WTC11 (cell line): ENCODE measurements at regions not wholly inside any gene's neighbourhood (a gene's known extent, or its start where the extent isn't known, plus 50 kb on each side); places are given as distances from the start of the nearest gene placed in this dataset.

ENCODE experiments used
- CREB1 ChIP-seq: sonication (generic); formaldehyde crosslinking; IDR thresholded peaks from 2 replicates; pipeline ENCODE4 v1.8.0; 2023; ENCODE audit warnings: mild to moderate bottlenecking, missing genetic modification reagents
- CTCF ChIP-seq: fragments of 200-600 bp; IDR thresholded peaks from 2 replicates; pipeline ENCODE4 v1.8.0; 2022; ENCODE audit warnings: antibody characterized with exemption
- E2F5 ChIP-seq: sonication (generic); formaldehyde crosslinking; IDR thresholded peaks from 2 replicates; pipeline ENCODE4 v1.8.1; 2022; ENCODE audit warnings: mild to moderate bottlenecking, moderate library complexity, missing genetic modification reagents
- ELF4 ChIP-seq: sonication (generic); formaldehyde crosslinking; IDR thresholded peaks from 2 replicates; pipeline ENCODE4 v1.8.1; 2022; ENCODE audit warnings: low read depth, mild to moderate bottlenecking, moderate library complexity, missing genetic modification reagents
- ERG ChIP-seq: fragments of 250-450 bp; sonication (Bioruptor Pico); IDR thresholded peaks from 2 replicates; pipeline ENCODE4 v1.8.0; 2021; ENCODE audit warnings: mild to moderate bottlenecking
- MAX ChIP-seq: sonication (generic); formaldehyde crosslinking; IDR thresholded peaks from 2 replicates; pipeline ENCODE4 v1.8.0; 2022; ENCODE audit warnings: mild to moderate bottlenecking, missing genetic modification reagents
- NR1H2 ChIP-seq: sonication (generic); formaldehyde crosslinking; IDR thresholded peaks from 2 replicates; pipeline ENCODE4 v1.9.0; 2021; ENCODE audit warnings: mild to moderate bottlenecking, moderate library complexity, missing genetic modification reagents
- SP1 ChIP-seq: sonication (generic); formaldehyde crosslinking; conservative IDR thresholded peaks from 2 replicates; pipeline ENCODE4 v1.8.1; 2022; ENCODE audit warnings: missing genetic modification reagents
- TCF7 ChIP-seq: sonication (generic); formaldehyde crosslinking; IDR thresholded peaks from 2 replicates; pipeline ENCODE4 v1.8.0; 2022; ENCODE audit warnings: mild to moderate bottlenecking, low read depth, missing genetic modification reagents, moderate library complexity
- ZBTB21 ChIP-seq: sonication (generic); formaldehyde crosslinking; IDR thresholded peaks from 2 replicates; pipeline ENCODE4 v1.8.1; 2023; ENCODE audit warnings: mild to moderate bottlenecking, missing genetic modification reagents, borderline replicate concordance
- ZNF121 ChIP-seq: sonication (generic); formaldehyde crosslinking; IDR thresholded peaks from 2 replicates; pipeline ENCODE4 v1.8.0; 2023; ENCODE audit warnings: missing genetic modification reagents
- ZNF317 ChIP-seq: sonication (generic); formaldehyde crosslinking; IDR thresholded peaks from 2 replicates; pipeline ENCODE4 v1.8.1; 2023; ENCODE audit warnings: low read depth, mild to moderate bottlenecking, moderate library complexity, missing genetic modification reagents, borderline replicate concordance
- ZNF396 ChIP-seq: fragments of 250-450 bp; sonication (Bioruptor Pico); IDR thresholded peaks from 2 replicates; pipeline ENCODE4 v1.8.0; 2021; ENCODE audit warnings: mild to moderate bottlenecking, moderate library complexity, borderline replicate concordance

- TF ChIP-seq CTCF (no peak), SP1 (CRISPR knock-in tag) (no peak), CREB1 (CRISPR knock-in tag) (no peak), E2F5 (no peak), ELF4 (CRISPR knock-in tag) (no peak), NR1H2 (no peak), ZBTB21 (CRISPR knock-in tag) (no peak), ERG (no peak), TCF7 (CRISPR knock-in tag) (no peak), ZNF317 (no peak), MAX (CRISPR knock-in tag) (no peak), ZNF121 (no peak), ZNF396 (CRISPR knock-in tag) (no peak)
Measured at GRCh38 chr4:189032606-189033338, 893.5 kb downstream of the TRIML1 start.
